BE2C (cell line): ENCODE measurements at regions not wholly inside any gene's neighbourhood (a gene's known extent, or its start where the extent isn't known, plus 50 kb on each side); places are given as distances from the start of the nearest gene placed in this dataset.

Source experiments
- DNase-seq: peaks from one replicate; pipeline ENCODE4 v3.0.0-alpha.2; 2020
- H3K27me3 ChIP-seq: fragments of 250-450 bp; sonication (Bioruptor Pico); 2 replicates; pipeline ENCODE4 v1.5.1; 2020; ENCODE audit warnings: mild to moderate bottlenecking
- H3K36me3 ChIP-seq: fragments of 250-450 bp; sonication (Bioruptor Pico); 2 replicates; pipeline ENCODE4 v1.5.1; 2020; ENCODE audit warnings: mild to moderate bottlenecking
- H3K4me1 ChIP-seq: fragments of 250-450 bp; sonication (Bioruptor Pico); 2 replicates; pipeline ENCODE4 v1.5.1; 2020
- H3K4me3 ChIP-seq: 2 replicates; pipeline ENCODE4 v1.5.1; 2011; ENCODE audit warnings: low read depth, low read length
- H3K9me3 ChIP-seq: fragments of 250-450 bp; sonication (Bioruptor Pico); 2 replicates; pipeline ENCODE4 v1.5.1; 2020
- CTCF ChIP-seq: IDR thresholded peaks from 2 replicates; pipeline ENCODE4 v1.5.1; 2012; ENCODE audit warnings: mild to moderate bottlenecking, low read depth, low read length

DNA sequence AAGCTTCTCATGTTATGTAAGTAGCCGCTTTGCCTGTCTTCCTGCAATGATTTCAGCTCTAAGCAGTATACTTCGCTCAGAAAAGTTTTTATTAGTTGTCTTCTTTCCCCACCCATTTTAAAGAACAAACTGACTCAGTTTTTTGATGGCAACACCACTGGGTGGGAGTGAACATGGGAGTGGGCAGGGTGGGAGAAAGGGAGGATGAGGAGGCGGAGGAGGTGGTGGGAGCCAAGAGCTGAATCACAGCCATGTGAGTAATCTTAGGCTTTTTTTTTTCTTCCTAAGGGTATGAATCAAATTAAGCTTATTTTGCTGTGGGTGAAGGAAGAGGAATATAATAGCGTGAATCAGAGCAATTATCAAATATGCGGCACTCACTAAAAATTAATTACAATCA is 574.3 kb upstream of the DIPK2B start:
- Histone ChIP-seq H3K9me3 (no peaks in the 10 kb centered on the region), H3K36me3 (no peaks in the 10 kb centered on the region), H3K4me3 (no peak overlapping the region), H3K4me1 (no peaks in the 10 kb centered on the region), H3K27me3 (no peaks in the 10 kb centered on the region)
- DNase-seq: no peak
- TF ChIP-seq CTCF: no peak

- DNase-seq: no peak
- Histone ChIP-seq H3K4me3 (no peak overlapping the region), H3K27me3 (no peaks in the 10 kb centered on the region), H3K36me3 (no peaks in the 10 kb centered on the region), H3K9me3 (no peaks in the 10 kb centered on the region), H3K4me1 (no peaks in the 10 kb centered on the region)
- no peak for TF ChIP-seq CTCF
Observed at GRCh38 chrX:45773572-45773971, 572.9 kb upstream of the DIPK2B start.

DNA sequence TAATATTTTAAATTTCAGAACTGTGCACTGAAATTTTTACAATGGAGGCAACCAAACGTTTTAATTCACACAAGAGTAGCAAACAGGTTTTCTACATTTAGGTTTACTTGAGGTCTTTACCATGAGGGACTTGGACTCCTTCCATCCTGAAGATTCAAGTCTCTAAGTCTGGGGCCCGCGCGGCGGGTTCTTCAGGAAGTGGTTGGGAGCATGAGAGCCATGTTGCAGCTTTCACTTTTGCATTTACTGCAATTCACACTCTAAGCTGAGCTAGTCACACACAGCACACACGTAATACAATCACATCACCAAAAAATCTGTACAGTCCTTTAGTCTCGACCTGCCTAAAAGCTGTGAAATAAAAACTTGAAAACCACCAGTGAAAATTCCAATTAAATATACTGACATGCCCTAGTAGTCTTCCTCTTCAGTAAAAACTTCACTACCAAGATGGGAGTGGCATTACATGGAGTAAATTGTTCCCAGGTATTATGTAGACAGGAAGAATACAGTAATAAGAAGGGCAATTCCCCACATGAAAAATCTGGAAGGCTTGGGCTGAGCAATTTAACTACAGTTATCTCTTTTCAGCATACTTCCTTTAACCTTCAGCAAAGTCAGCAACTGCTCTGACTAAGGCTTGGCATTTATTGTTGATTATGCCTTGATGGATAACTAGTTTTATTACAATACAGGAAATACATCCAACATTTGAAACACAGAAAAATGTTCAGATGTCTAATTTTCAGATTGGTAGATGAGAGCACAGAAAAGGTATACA is 571.1 kb upstream of the DIPK2B start:
- DNase-seq: no peak
- H3K9me3 ChIP-seq: no peaks in the 10 kb centered on the region
- H3K4me3 ChIP-seq: no peak overlapping the region
- no peaks in the 10 kb centered on the region for H3K27me3 ChIP-seq
- no peak for TF ChIP-seq CTCF
- H3K36me3 ChIP-seq: no peaks in the 10 kb centered on the region
- no peaks in the 10 kb centered on the region for H3K4me1 ChIP-seq

DNA sequence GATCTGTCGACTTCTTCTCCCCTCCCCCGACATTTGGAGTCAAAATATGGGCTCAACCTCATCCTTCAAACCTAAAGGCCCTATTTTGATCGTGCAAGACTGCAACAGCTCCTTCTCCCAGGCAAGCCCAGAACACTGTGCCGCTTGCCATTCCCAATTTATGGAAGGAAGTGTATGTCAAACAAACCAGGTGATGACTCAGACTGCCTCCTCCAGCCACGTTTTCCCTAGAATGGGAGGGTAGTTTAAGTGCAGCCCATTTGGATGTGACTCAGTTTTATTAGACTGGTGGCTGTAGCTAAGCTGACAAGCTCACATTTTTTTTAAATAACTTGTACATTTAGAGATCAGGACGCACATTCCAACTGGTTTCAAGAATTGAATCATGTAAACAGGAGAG is 570.4 kb upstream of the DIPK2B start:
- no peak for TF ChIP-seq CTCF
- H3K27me3 ChIP-seq: no peaks in the 10 kb centered on the region
- no peak overlapping the region for H3K4me3 ChIP-seq
- H3K9me3 ChIP-seq: no peaks in the 10 kb centered on the region
- no peak for DNase-seq
- no peaks in the 10 kb centered on the region for H3K36me3 ChIP-seq
- H3K4me1 ChIP-seq: no peaks in the 10 kb centered on the region

- Histone ChIP-seq H3K9me3 (no peaks in the 10 kb centered on the region), H3K4me3 (no peak overlapping the region), H3K4me1 (no peaks in the 10 kb centered on the region), H3K27me3 (no peaks in the 10 kb centered on the region), H3K36me3 (no peaks in the 10 kb centered on the region)
- no peak for DNase-seq
- no peak for TF ChIP-seq CTCF
Observed at GRCh38 chrX:45769761-45770582, 569.3 kb upstream of the DIPK2B start.
